PC-9 (cell line): ENCODE measurements at regions not wholly inside any gene's neighbourhood (a gene's known extent, or its start where the extent isn't known, plus 50 kb on each side); places are given as distances from the start of the nearest gene placed in this dataset.
A peak's percentile ranks its signal among the peaks of the same experiment; 100 is the strongest.

Source experiments
- BruUV-seq: library from RNA; stranded (reverse); fragments of 400-500 nt; replicated peaks from 2 replicates; lab custom pipeline; 2021; lab: Mats Ljungman, UMichigan
- CTCF ChIA-PET: fragments of 300-600 bp; sonication (Branson Sonifier 250); formaldehyde crosslinking; loops from one replicate; lab custom pipeline; 2022; ENCODE audit warnings: antibody characterized with exemption; lab: Charles Lee
- POLR2A ChIA-PET: fragments of 300-600 bp; sonication (Branson Sonifier 250); formaldehyde crosslinking; loops from one replicate; lab custom pipeline; 2022; ENCODE audit warnings: antibody characterized with exemption; ENCODE audit not compliant: unreplicated experiment; lab: Charles Lee
- DNase-seq, 2 experiments: peaks; one replicate each; pipeline versions ENCODE4 v3.0.0 to v3.0.0-alpha.2; 2015 to 2022; ENCODE audit warnings: mixed read lengths in 1 of 2
- H2AFZ ChIP-seq: fragments of 200-600 bp; sonication (generic); 2 replicates; pipeline ENCODE4 v1.8.1; 2017; ENCODE audit warnings: antibody characterized with exemption
- H3F3A ChIP-seq: fragments of 200-600 bp; sonication (generic); 2 replicates; pipeline ENCODE4 v1.8.1; 2017; ENCODE audit warnings: antibody characterized with exemption, mild to moderate bottlenecking, low read depth; ENCODE audit not compliant: insufficient read depth
- H3K27ac ChIP-seq: fragments of 200-600 bp; sonication (generic); 2 replicates; pipeline ENCODE4 v1.6.1; 2016; ENCODE audit warnings: mixed run types
- H3K27me3 ChIP-seq: fragments of 200-600 bp; sonication (generic); 2 replicates; pipeline ENCODE4 v1.6.1; 2016; ENCODE audit warnings: low read depth, mixed run types; ENCODE audit not compliant: insufficient read depth
- H3K36me3 ChIP-seq: fragments of 200-600 bp; sonication (generic); 2 replicates; pipeline ENCODE4 v1.6.1; 2016; ENCODE audit warnings: low read depth, mixed run types
- H3K4me1 ChIP-seq: fragments of 200-600 bp; sonication (generic); replicated peaks from 2 replicates; pipeline ENCODE4 v1.6.1; 2016; ENCODE audit warnings: mixed run types; ENCODE audit not compliant: insufficient read depth
- H3K4me2 ChIP-seq: fragments of 200-600 bp; sonication (generic); 2 replicates; pipeline ENCODE4 v1.6.1; 2017; ENCODE audit warnings: mixed run types
- H3K4me3 ChIP-seq: fragments of 200-600 bp; sonication (generic); 2 replicates; pipeline ENCODE4 v1.6.1; 2016; ENCODE audit warnings: mixed run types
- H3K79me2 ChIP-seq: fragments of 200-600 bp; sonication (generic); 2 replicates; pipeline ENCODE4 v1.6.1; 2017; ENCODE audit warnings: low read depth, mixed run types
- H3K9me2 ChIP-seq: fragments of 200-600 bp; sonication (generic); 2 replicates; pipeline ENCODE4 v1.8.1; 2017; ENCODE audit warnings: mild to moderate bottlenecking; ENCODE audit not compliant: insufficient read depth
- H3K9me3 ChIP-seq: fragments of 200-600 bp; sonication (generic); 2 replicates; pipeline ENCODE4 v1.8.1; 2016; ENCODE audit warnings: low read depth; ENCODE audit not compliant: insufficient read depth
- H4K20me1 ChIP-seq: fragments of 200-600 bp; sonication (generic); 2 replicates; pipeline ENCODE4 v1.8.1; 2017; ENCODE audit not compliant: insufficient read depth
- CTCF ChIP-seq: fragments of 200-600 bp; sonication (generic); conservative IDR thresholded peaks from 2 replicates; pipeline ENCODE4 v1.6.1; 2017; ENCODE audit warnings: mixed run types, antibody characterized with exemption, mild to moderate bottlenecking, moderate library complexity
- EZH2 ChIP-seq: fragments of 200-600 bp; sonication (generic); IDR thresholded peaks from 2 replicates; pipeline ENCODE4 v1.8.0; 2017; ENCODE audit warnings: antibody characterized with exemption, low read depth
- intact Hi-C: fragments of 100-400 bp; cut with micrococcal nuclease; formaldehyde crosslinking; loops from one replicate; pipeline ENCODE4 v1.10.0; 2022; ENCODE audit not compliant: unreplicated experiment

GRCh38 chr22:47634347-47634746 is 871.9 kb downstream of the TBC1D22A start:
- Histone ChIP-seq H3K27me3 (no peaks in the 10 kb centered on the region), H2AFZ (no peak overlapping the region), H3K79me2 (peaks cover 20% of the 10 kb centered on the region), H3K36me3 (peaks cover 27% of the 10 kb centered on the region), H3K4me3 (no peak overlapping the region), H3K4me1 (peaks cover 13% of the 10 kb centered on the region), H3K9me2 (no peaks in the 10 kb centered on the region), H4K20me1 (0 out of 2 replicates have a peak, but pooled peaks cover 3% of the 10 kb centered on the region), H3K9me3 (no peaks in the 10 kb centered on the region), H3K4me2 (no peak overlapping the region), H3K27ac (no peak overlapping the region), H3F3A (no peaks in the 10 kb centered on the region)
- POLR2A ChIA-PET = no interaction called here
- DNase-seq = no peak
- CTCF ChIA-PET = no interaction called here
- TF ChIP-seq CTCF = no peak
- no peak for TF ChIP-seq EZH2
- BruUV-seq = no TSS peak
- intact Hi-C loops = no loop called here

- no peaks in the 10 kb centered on the region for H3K9me2 ChIP-seq
- peaks cover 20% of the 10 kb centered on the region for H3K79me2 ChIP-seq
- DNase-seq = no peak
- peak overlapping the region; percentile 74; the same call in 1 of the 2 replicates for H3K4me3 ChIP-seq
- no peaks in the 10 kb centered on the region; the same call in 1 of the 2 replicates for H3K9me3 ChIP-seq
- ChIA-PET POLR2A (no interaction called here), CTCF (no interaction called here)
- no peak for TF ChIP-seq EZH2
- peaks cover 21% of the 10 kb centered on the region for H3K36me3 ChIP-seq
- H2AFZ ChIP-seq = no peak overlapping the region
- H3K27me3 ChIP-seq = no peaks in the 10 kb centered on the region
- H3F3A ChIP-seq = peaks cover 4% of the 10 kb centered on the region; the same call in 1 of the 2 replicates
- BruUV-seq = no TSS peak
- 0 out of 2 replicates have a peak, but pooled peaks cover 3% of the 10 kb centered on the region for H4K20me1 ChIP-seq
- H3K4me1 ChIP-seq = peaks cover 13% of the 10 kb centered on the region
- H3K27ac ChIP-seq = no peak overlapping the region
- intact Hi-C loops = no loop called here
- peak overlapping the region; percentile 85 for H3K4me2 ChIP-seq
These were observed 870.7 kb downstream of the TBC1D22A start for GRCh38 chr22:47633111-47633510.

- no peaks in the 10 kb centered on the region for H3K9me2 ChIP-seq
- peaks cover 20% of the 10 kb centered on the region for H3K79me2 ChIP-seq
- CTCF ChIA-PET = interaction anchor here (0.6 to 0.7 kb wide), 3 partner anchors 12 to 1053 kb away, joined by 3 to 9 read pairs (median 7); no protein-coding TSS in a partner anchor
- BruUV-seq = no TSS peak
- peak in 1 of 2 experiments; percentile 8 for DNase-seq
- peaks cover 8% of the 10 kb centered on the region; the same call in 1 of the 2 replicates for H3F3A ChIP-seq
- peak overlapping the region; percentile 74 for H3K4me3 ChIP-seq
- 0 out of 2 replicates have a peak, but pooled peaks cover 3% of the 10 kb centered on the region for H4K20me1 ChIP-seq
- no peak for TF ChIP-seq CTCF
- no peak overlapping the region for H3K27ac ChIP-seq
- intact Hi-C loops = no loop called here
- H3K27me3 ChIP-seq = no peaks in the 10 kb centered on the region
- H3K4me1 ChIP-seq = peaks cover 17% of the 10 kb centered on the region
- H2AFZ ChIP-seq = peak overlapping the region; percentile 92; the same call in 1 of the 2 replicates
- peaks cover 17% of the 10 kb centered on the region for H3K36me3 ChIP-seq
- POLR2A ChIA-PET = no interaction called here
- H3K4me2 ChIP-seq = peak overlapping the region; percentile 85
- no peaks in the 10 kb centered on the region; the same call in 1 of the 2 replicates for H3K9me3 ChIP-seq
These were observed 870.3 kb downstream of the TBC1D22A start for GRCh38 chr22:47632701-47633100.
